ENCODE measurements at regions not wholly inside any gene's neighbourhood (a gene's known extent, or its start where the extent isn't known, plus 50 kb on each side); places are given as distances from the start of the nearest gene placed in this dataset.

DNA sequence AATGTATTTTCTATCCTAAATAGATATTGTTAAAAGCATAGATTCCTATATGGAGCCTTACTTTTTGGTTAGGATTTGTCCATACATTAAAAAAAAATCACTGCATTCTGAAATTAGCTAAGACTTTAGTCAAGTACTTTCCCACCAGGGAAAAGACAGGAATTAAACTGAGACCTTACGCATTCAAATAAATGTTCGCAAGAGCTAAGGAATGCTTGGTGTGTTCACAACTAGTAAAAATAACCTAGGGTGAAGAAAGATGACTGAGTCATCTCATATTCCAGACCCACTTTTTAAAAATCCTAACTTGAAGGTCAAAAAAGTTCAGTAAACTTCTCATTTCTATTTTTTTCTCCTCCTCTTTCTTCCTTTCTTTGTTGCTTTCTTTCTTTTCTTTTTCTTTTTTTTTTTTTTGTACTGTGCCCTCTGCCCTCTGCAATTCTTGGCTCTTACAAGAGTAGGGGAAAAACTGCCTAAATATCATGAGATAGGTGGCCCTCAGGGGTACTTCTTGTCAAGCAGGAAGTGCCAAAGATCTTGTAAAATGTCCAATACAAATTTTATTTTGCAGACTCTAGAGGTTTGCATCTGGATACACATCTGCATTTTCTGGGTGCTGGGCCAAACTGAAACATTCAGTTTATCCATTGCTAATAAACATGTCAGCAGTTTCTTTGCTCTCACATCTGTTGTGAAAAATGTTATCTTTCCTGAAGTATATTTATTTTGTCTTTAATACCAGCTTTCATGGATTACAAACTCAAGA lies 121.4 kb upstream of the GORAB start:
- Histone ChIP-seq H3K4me3 (ENCODE audit: low read length) (no peak overlapping the region), H4K20me1 (ENCODE audit: insufficient read depth, low read length) (no peaks in the 10 kb centered on the region), H3K79me2 (ENCODE audit: low read length) (no peaks in the 10 kb centered on the region), H3K27me3 (ENCODE audit: low read depth, low read length) (no peaks in the 10 kb centered on the region), H2AFZ (ENCODE audit: low read depth, low read length) (no peak overlapping the region), H3K36me3 (replicated peaks; ENCODE audit: low read depth, low read length) (no peaks in the 10 kb centered on the region), H3K4me2 (ENCODE audit: low read length) (no peak overlapping the region), H3K4me1 (ENCODE audit: low read length) (peaks cover 13% of the 10 kb centered on the region), H3K9ac (ENCODE audit: low read length) (no peak overlapping the region), H3K9me3 (ENCODE audit: insufficient read depth, low read length) (no peaks in the 10 kb centered on the region), H3K27ac (ENCODE audit: low read length) (no peak overlapping the region)
- no peak for TF ChIP-seq EZH2phosphoT487 (IDR thresholded peaks at IDR 0.05; ENCODE audit: low read depth)
- TF ChIP-seq, protein P1, sequence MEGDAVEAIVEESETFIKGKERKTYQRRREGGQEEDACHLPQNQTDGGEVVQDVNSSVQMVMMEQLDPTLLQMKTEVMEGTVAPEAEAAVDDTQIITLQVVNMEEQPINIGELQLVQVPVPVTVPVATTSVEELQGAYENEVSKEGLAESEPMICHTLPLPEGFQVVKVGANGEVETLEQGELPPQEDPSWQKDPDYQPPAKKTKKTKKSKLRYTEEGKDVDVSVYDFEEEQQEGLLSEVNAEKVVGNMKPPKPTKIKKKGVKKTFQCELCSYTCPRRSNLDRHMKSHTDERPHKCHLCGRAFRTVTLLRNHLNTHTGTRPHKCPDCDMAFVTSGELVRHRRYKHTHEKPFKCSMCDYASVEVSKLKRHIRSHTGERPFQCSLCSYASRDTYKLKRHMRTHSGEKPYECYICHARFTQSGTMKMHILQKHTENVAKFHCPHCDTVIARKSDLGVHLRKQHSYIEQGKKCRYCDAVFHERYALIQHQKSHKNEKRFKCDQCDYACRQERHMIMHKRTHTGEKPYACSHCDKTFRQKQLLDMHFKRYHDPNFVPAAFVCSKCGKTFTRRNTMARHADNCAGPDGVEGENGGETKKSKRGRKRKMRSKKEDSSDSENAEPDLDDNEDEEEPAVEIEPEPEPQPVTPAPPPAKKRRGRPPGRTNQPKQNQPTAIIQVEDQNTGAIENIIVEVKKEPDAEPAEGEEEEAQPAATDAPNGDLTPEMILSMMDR (IDR thresholded peaks at IDR 0.05; ENCODE audit: low read depth, low read length) = no peak

DNA sequence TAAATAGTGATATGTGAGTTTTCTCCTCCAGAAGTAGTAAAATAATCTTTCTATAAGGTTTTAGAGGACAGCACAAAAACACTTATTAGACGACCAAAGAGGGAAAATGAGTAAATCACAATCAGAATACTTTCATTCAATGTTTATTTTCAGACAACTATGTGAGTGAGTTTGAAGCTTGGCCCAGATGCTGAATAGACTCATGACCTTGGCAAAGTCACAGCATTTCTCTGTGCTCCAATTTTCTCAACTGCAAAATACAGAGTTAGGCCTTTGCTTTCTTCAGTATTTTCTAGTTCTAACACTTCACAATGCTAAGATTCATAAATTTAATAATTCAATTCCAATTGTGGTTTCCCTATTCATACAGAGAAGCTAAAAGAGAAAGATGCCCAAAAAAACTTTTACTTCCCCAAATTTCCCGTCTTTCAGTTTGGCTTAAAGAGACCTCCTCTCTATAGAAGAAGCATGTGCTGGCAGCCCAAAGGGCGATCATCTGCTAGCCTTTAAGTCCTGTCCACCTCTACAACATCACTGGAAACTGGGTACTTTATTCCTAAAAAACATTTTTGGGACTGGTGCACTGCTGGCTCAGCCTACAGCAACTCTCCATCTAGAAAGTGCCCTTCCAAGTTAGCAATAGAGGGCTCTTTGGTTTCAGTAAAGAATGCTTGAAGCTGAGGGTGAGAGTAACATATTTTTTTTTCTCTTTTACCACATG lies 116.8 kb upstream of the GORAB start:
- H3K27ac ChIP-seq (ENCODE audit: low read length) = no peak overlapping the region
- H4K20me1 ChIP-seq (ENCODE audit: insufficient read depth, low read length) = no peaks in the 10 kb centered on the region
- H3K4me3 ChIP-seq (ENCODE audit: low read length) = no peak overlapping the region
- H3K4me2 ChIP-seq (ENCODE audit: low read length) = no peak overlapping the region
- no peaks in the 10 kb centered on the region for H3K36me3 ChIP-seq (replicated peaks; ENCODE audit: low read depth, low read length)
- H3K4me1 ChIP-seq (ENCODE audit: low read length) = peaks cover 13% of the 10 kb centered on the region
- no peaks in the 10 kb centered on the region for H3K27me3 ChIP-seq (ENCODE audit: low read depth, low read length)
- H3K9ac ChIP-seq (ENCODE audit: low read length) = no peak overlapping the region
- H3K9me3 ChIP-seq (ENCODE audit: insufficient read depth, low read length) = no peaks in the 10 kb centered on the region
- H3K79me2 ChIP-seq (ENCODE audit: low read length) = no peaks in the 10 kb centered on the region
- no peak overlapping the region for H2AFZ ChIP-seq (ENCODE audit: low read depth, low read length)
- no peak for TF ChIP-seq EZH2phosphoT487 (IDR thresholded peaks at IDR 0.05; ENCODE audit: low read depth)

DNA sequence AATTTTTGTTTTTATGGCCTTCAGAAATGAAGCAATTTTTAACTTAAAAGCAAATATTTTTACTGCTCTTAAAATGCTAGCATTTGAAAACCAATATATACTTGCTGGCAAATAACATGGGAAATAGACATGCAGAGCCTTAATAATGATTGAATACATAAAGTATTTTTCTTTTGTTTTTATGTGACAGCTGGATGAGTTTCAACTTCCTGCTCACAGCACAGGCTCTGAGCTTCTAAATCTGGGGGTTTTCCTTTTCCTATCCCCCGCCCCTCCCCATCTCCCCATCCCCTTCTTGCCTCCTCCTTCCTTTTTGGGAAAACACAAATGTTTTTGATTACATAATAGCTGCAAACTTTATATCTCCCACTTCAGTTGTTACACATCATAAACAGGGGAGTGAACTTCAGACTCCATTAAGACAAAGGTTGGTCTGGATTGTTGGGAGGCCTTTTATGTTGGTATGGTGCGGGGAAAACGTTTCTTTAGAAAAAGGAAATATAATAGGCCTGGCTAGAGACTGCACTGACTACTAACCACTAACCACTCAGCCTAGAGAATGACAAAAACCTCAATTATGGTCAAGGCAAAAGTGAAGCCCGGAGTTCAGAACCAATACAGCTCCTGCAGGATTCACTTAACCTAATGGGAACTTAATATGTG lies 116.1 kb upstream of the GORAB start:
- no peak overlapping the region for H3K4me2 ChIP-seq (ENCODE audit: low read length)
- no peak overlapping the region for H3K4me3 ChIP-seq (ENCODE audit: low read length)
- H3K27ac ChIP-seq (ENCODE audit: low read length) = no peak overlapping the region
- peaks cover 13% of the 10 kb centered on the region for H3K4me1 ChIP-seq (ENCODE audit: low read length)
- TF ChIP-seq, protein P1 (IDR thresholded peaks at IDR 0.05; ENCODE audit: low read depth, low read length) = no peak
- no peak for TF ChIP-seq EZH2phosphoT487 (IDR thresholded peaks at IDR 0.05; ENCODE audit: low read depth)
- no peaks in the 10 kb centered on the region for H3K79me2 ChIP-seq (ENCODE audit: low read length)
- no peaks in the 10 kb centered on the region for H3K36me3 ChIP-seq (replicated peaks; ENCODE audit: low read depth, low read length)
- no peaks in the 10 kb centered on the region for H3K9me3 ChIP-seq (ENCODE audit: insufficient read depth, low read length)
- H2AFZ ChIP-seq (ENCODE audit: low read depth, low read length) = no peak overlapping the region
- no peaks in the 10 kb centered on the region for H3K27me3 ChIP-seq (ENCODE audit: low read depth, low read length)
- no peak overlapping the region for H3K9ac ChIP-seq (ENCODE audit: low read length)
- H4K20me1 ChIP-seq (ENCODE audit: insufficient read depth, low read length) = no peaks in the 10 kb centered on the region

DNA sequence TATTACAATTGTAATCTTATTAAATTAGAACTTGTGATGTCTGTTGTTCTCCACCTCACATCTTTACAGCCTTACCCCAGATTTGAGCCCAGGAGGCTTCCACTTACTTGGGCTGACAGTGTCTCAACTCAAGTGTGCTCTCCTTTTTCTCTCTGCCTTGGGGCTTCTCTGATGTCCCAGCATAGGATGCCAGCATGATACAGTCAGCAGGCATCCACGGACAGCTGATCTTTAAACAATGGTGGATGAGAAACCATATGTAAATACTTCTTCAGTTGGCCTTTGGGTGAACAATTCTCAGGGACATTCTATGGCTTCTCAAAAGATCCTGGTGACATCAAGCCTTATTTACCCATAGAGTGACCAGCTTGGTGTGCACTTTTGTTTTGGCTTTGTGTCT lies 107.6 kb upstream of the GORAB start:
- TF ChIP-seq, protein P1 (IDR thresholded peaks at IDR 0.05; ENCODE audit: low read depth, low read length) = no peak
- no peak for TF ChIP-seq EZH2phosphoT487 (IDR thresholded peaks at IDR 0.05; ENCODE audit: low read depth)
- H3K4me2 ChIP-seq (ENCODE audit: low read length) = no peak overlapping the region
- H3K27me3 ChIP-seq (ENCODE audit: low read depth, low read length) = no peaks in the 10 kb centered on the region
- H3K27ac ChIP-seq (ENCODE audit: low read length) = no peak overlapping the region
- no peaks in the 10 kb centered on the region for H3K79me2 ChIP-seq (ENCODE audit: low read length)
- no peak overlapping the region for H3K4me3 ChIP-seq (ENCODE audit: low read length)
- no peak overlapping the region for H3K9ac ChIP-seq (ENCODE audit: low read length)
- no peaks in the 10 kb centered on the region for H3K9me3 ChIP-seq (ENCODE audit: insufficient read depth, low read length)
- no peak overlapping the region for H2AFZ ChIP-seq (ENCODE audit: low read depth, low read length)
- H3K36me3 ChIP-seq (replicated peaks; ENCODE audit: low read depth, low read length) = no peaks in the 10 kb centered on the region
- no peaks in the 10 kb centered on the region for H4K20me1 ChIP-seq (ENCODE audit: insufficient read depth, low read length)
- H3K4me1 ChIP-seq (ENCODE audit: low read length) = no peaks in the 10 kb centered on the region

Measured in OCI-LY3 (cell line).